NT2/D1 (cell line): ENCODE measurements at regions not wholly inside any gene's neighbourhood (a gene's known extent, or its start where the extent isn't known, plus 50 kb on each side); places are given as distances from the start of the nearest gene placed in this dataset.

Source experiments
- DNase-seq: peaks from one replicate; pipeline ENCODE4 v3.0.0-alpha.2; 2011; ENCODE audit warnings: low read depth, low spot score
- H3K27me3 ChIP-seq: 2 replicates; pipeline ENCODE4 v1.6.0; 2011; ENCODE audit warnings: mild to moderate bottlenecking; ENCODE audit not compliant: insufficient read length, insufficient read depth
- H3K36me3 ChIP-seq: 2 replicates; pipeline ENCODE4 v1.6.1; 2011; ENCODE audit warnings: mild to moderate bottlenecking, low read length, mixed read lengths; ENCODE audit not compliant: insufficient read depth, insufficient read length
- H3K4me1 ChIP-seq: 2 replicates; pipeline ENCODE4 v1.5.1; 2011; ENCODE audit not compliant: insufficient read depth, insufficient read length
- H3K4me3 ChIP-seq: 2 replicates; pipeline ENCODE4 v1.5.1; 2011; ENCODE audit warnings: low read depth; ENCODE audit not compliant: insufficient read length
- H3K9ac ChIP-seq: 2 replicates; pipeline ENCODE4 v1.6.0; 2011; ENCODE audit warnings: low read depth; ENCODE audit not compliant: insufficient read length
- H3K9me3 ChIP-seq: 2 replicates; pipeline ENCODE4 v1.5.1; 2011; ENCODE audit warnings: mild to moderate bottlenecking, low read length; ENCODE audit not compliant: insufficient read depth
- SUZ12 ChIP-seq: IDR thresholded peaks from 2 replicates; pipeline ENCODE4 v1.6.1; 2011; ENCODE audit not compliant: insufficient read length, insufficient read depth; ENCODE audit errors: extremely low read depth
- YY1 ChIP-seq: IDR thresholded peaks from 2 replicates; pipeline ENCODE4 v1.6.1; 2011; ENCODE audit not compliant: insufficient read length, insufficient read depth
- ZNF274 ChIP-seq: IDR thresholded peaks from 2 replicates; pipeline ENCODE4 v1.6.1; 2011; ENCODE audit warnings: mild to moderate bottlenecking, low read depth, low read length

DNA sequence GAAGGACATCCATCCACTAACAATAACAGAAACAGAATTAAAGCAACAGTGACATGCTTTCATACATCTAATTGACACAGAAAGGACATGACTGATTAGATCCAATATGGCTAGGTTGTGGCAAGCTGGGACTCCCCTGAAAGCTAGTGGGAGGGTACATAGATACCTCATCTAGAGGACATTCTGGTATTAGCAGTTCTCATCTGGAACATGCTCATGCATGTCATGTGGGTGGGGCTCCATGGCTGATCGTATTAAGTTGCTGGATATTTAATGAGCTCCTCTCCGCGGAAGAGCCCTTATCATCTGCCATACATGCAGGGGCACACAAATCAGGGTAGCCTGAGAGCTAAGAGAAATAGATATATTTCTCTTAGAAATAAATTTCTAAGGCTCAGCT lies 358.9 kb downstream of the ICE1 start:
- Histone ChIP-seq H3K9me3 (no peaks in the 10 kb centered on the region), H3K36me3 (no peaks in the 10 kb centered on the region), H3K4me1 (no peaks in the 10 kb centered on the region), H3K27me3 (no peaks in the 10 kb centered on the region), H3K4me3 (no peak overlapping the region), H3K9ac (no peak overlapping the region)
- TF ChIP-seq YY1 (no peak), ZNF274 (no peak), SUZ12 (no peak)
- no peak for DNase-seq

- Histone ChIP-seq H3K4me1 (no peaks in the 10 kb centered on the region), H3K9ac (no peak overlapping the region), H3K27me3 (no peaks in the 10 kb centered on the region), H3K9me3 (no peaks in the 10 kb centered on the region; the same call in 1 of the 2 replicates), H3K4me3 (no peak overlapping the region), H3K36me3 (no peaks in the 10 kb centered on the region)
- no peak for DNase-seq
- TF ChIP-seq YY1 (no peak), ZNF274 (no peak), SUZ12 (no peak)
Measured at GRCh38 chr5:5780253-5780652, 357.8 kb downstream of the ICE1 start.

DNA sequence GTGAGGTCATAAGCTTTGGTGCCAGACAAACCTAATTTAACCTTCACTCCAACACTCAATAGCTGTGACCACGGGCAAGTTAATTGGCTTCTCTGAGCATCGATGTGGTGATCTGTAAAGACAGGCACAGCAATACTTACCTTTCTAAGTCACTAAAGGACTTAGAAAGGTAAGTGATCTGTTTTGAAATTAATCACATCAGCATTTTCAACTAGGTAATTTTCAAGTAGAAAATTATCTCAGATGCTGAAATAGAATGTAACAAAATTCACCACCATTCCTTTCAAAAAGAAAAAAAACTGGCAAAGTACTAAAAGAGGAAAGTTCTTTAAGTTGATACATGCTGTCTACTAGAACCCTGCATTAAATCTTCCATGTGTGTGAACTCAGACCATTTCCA lies 354.5 kb downstream of the ICE1 start:
- H3K9me3 ChIP-seq, result no peaks in the 10 kb centered on the region; the same call in 1 of the 2 replicates
- H3K4me3 ChIP-seq, result no peak overlapping the region
- H3K27me3 ChIP-seq, result no peaks in the 10 kb centered on the region
- H3K4me1 ChIP-seq, result no peaks in the 10 kb centered on the region
- H3K9ac ChIP-seq, result no peak overlapping the region
- TF ChIP-seq SUZ12 (no peak), YY1 (no peak), ZNF274 (no peak)
- no peak for DNase-seq
- no peaks in the 10 kb centered on the region for H3K36me3 ChIP-seq

DNA sequence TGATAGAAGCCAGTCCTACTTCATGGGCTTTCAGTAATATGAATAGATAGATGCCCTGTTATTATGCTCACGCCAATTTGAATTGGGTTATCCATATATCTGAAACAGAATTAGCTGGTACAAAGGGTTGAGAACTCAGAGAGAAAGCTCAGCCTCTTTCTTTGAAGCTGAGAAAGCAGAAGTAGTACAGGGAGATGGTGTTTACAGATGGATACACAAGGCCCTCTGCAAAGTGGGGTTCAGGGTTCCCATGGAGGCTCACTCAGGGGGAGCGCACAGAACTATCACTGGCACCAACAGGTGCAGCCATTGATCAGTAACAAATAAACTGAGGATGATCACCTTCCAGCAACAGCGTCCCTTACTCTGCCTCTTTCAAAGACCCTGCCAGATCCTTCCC lies 349.7 kb downstream of the ICE1 start:
- no peaks in the 10 kb centered on the region for H3K27me3 ChIP-seq
- no peaks in the 10 kb centered on the region for H3K36me3 ChIP-seq
- no peak for TF ChIP-seq ZNF274
- TF ChIP-seq SUZ12, result no peak
- no peak for TF ChIP-seq YY1
- H3K4me3 ChIP-seq, result no peak overlapping the region
- H3K9ac ChIP-seq, result no peak overlapping the region
- no peaks in the 10 kb centered on the region for H3K4me1 ChIP-seq
- no peak for DNase-seq
- H3K9me3 ChIP-seq, result no peaks in the 10 kb centered on the region; the same call in 1 of the 2 replicates

DNA sequence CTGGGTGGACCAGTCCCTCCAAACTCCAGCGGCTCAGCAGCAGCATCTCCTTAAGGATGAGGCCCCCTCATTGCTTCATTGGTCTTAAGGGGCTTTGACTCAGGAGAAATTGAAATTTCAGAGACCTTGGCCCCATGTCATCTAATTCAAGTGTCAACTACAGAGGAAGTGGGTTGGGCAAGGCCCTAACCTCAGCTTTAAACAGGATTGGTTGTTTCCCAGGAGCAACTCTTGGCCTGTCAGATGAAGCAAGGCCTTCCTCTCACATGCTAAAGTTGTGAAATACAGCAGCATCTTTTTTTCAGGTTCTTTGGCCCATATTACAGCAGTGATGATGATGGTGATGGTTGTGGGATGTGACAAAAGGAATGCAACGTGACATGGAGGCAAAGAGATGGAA lies 348.3 kb downstream of the ICE1 start:
- DNase-seq, result no peak
- Histone ChIP-seq H3K27me3 (no peaks in the 10 kb centered on the region), H3K9ac (no peak overlapping the region), H3K4me1 (no peaks in the 10 kb centered on the region), H3K9me3 (no peaks in the 10 kb centered on the region; the same call in 1 of the 2 replicates), H3K4me3 (no peak overlapping the region), H3K36me3 (no peaks in the 10 kb centered on the region)
- TF ChIP-seq YY1, result no peak
- TF ChIP-seq ZNF274, result no peak
- TF ChIP-seq SUZ12, result no peak

DNA sequence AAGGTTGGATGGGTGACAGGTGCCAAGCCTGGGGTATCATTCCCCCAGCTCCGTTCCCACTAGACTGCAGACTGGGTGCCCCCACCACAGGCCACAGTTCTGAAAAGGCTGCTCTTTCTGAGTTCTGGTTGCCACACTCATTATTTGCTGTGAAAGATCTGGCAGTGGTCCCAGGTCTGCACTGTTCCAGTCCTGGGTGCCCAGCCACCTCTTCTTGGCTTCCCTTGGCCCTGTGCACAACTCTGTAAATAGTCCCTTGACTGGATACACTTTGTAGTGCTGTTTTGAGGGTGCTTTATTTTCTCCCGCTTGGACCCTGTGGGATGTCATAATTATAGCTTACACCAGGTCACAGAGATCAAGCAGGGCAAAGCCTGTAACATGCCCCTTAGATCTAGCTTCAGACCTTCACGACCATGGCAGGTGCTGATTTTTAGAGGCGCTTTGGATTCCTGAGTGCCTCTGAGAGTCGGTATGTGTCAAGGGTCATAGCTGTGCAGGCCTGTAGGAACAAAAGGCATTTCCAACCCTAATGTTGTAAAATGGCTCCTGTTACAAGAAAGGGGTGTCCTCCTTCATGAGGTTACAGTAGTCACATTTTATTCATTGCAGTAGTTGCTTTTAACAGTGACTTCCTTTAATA lies 344.9 kb downstream of the ICE1 start:
- TF ChIP-seq SUZ12 (no peak), YY1 (no peak), ZNF274 (no peak)
- no peak for DNase-seq
- no peaks in the 10 kb centered on the region for H3K36me3 ChIP-seq
- no peak overlapping the region for H3K9ac ChIP-seq
- no peaks in the 10 kb centered on the region for H3K9me3 ChIP-seq
- no peaks in the 10 kb centered on the region for H3K4me1 ChIP-seq
- H3K27me3 ChIP-seq, result no peaks in the 10 kb centered on the region
- H3K4me3 ChIP-seq, result no peak overlapping the region

DNA sequence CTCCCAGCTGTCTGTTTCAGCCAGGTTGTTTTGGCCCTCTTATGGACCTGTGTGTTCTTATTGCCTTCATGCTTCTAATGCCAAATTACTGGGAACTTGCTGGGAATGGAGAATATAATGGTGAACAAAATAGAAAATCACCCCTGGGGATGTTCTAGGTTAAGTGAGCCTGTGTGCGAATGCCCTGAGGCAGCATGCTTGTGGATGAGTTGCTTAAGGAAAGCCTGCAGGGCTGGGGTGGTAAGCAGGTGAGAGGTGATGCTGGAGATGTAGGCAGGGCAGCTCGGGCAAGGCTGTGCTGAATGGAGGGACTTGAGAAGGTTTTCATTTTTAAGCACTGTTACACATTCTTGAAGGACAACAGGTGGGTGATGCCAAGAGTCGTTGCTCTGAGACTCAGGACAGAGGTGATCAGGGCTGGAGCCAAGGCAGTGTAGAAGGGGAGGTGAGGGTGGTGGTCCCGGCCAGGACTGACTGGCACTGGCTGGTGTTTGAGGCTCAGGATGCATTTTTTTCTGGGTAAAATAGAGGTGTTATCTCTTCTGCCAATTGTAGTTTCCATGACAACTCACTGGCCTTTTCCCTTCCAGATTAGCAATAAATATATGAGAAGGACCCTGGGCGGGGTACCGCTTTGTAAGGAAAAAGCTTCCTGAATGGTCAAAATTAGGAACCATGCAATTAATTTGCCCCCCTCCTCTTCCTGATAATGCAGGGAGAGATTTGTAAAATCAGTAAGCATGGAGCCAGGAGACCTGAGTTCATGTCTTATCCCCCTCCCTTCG lies 342.8 kb downstream of the ICE1 start:
- Histone ChIP-seq H3K9ac (no peak overlapping the region), H3K9me3 (no peaks in the 10 kb centered on the region), H3K27me3 (no peaks in the 10 kb centered on the region), H3K4me3 (no peak overlapping the region), H3K36me3 (no peaks in the 10 kb centered on the region), H3K4me1 (no peaks in the 10 kb centered on the region)
- TF ChIP-seq YY1, result no peak
- TF ChIP-seq SUZ12, result no peak
- TF ChIP-seq ZNF274, result no peak
- DNase-seq, result no peak

DNA sequence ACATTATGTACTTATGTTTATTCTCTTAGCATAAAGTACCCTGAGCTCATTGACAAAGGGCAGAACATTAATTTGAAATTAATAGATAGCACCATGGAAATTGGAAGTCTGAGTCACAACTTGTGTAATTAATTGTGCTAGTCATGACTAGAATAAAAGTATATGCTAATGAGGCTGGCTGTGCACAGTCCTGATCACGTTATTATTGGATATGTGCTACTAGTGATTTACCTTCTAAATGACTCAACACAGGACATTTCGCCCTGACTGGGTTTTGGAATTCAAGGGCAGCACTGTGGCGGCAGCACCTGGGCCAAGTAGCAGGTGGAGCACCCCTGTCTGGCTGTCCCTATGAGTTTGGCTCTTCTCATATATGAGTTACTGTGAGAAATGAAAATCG lies 341.8 kb downstream of the ICE1 start:
- H3K36me3 ChIP-seq, result no peaks in the 10 kb centered on the region
- H3K9ac ChIP-seq, result no peak overlapping the region
- no peaks in the 10 kb centered on the region for H3K27me3 ChIP-seq
- no peak for DNase-seq
- TF ChIP-seq YY1 (no peak), ZNF274 (no peak)
- no peaks in the 10 kb centered on the region for H3K4me1 ChIP-seq
- no peaks in the 10 kb centered on the region for H3K9me3 ChIP-seq
- H3K4me3 ChIP-seq, result no peak overlapping the region
